ENCODE measurements at regions not wholly inside any gene's neighbourhood (a gene's known extent, or its start where the extent isn't known, plus 50 kb on each side); places are given as distances from the start of the nearest gene placed in this dataset.

GRCh38 chrX:122856205-122856604 is 327.9 kb upstream of the GRIA3 start:
- no peak for TF ChIP-seq POLR2A (IDR thresholded peaks at IDR 0.05)
- TF ChIP-seq, protein P1, sequence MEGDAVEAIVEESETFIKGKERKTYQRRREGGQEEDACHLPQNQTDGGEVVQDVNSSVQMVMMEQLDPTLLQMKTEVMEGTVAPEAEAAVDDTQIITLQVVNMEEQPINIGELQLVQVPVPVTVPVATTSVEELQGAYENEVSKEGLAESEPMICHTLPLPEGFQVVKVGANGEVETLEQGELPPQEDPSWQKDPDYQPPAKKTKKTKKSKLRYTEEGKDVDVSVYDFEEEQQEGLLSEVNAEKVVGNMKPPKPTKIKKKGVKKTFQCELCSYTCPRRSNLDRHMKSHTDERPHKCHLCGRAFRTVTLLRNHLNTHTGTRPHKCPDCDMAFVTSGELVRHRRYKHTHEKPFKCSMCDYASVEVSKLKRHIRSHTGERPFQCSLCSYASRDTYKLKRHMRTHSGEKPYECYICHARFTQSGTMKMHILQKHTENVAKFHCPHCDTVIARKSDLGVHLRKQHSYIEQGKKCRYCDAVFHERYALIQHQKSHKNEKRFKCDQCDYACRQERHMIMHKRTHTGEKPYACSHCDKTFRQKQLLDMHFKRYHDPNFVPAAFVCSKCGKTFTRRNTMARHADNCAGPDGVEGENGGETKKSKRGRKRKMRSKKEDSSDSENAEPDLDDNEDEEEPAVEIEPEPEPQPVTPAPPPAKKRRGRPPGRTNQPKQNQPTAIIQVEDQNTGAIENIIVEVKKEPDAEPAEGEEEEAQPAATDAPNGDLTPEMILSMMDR (IDR thresholded peaks at IDR 0.05): no peak
- no peak for TF ChIP-seq EP300 (IDR thresholded peaks at IDR 0.05)

Data from ovary (tissue), 3 donors.